NCI-H187 (cell line): ENCODE measurements at regions not wholly inside any gene's neighbourhood (a gene's known extent, or its start where the extent isn't known, plus 50 kb on each side); places are given as distances from the start of the nearest gene placed in this dataset.

ENCODE experiments used
- DNase-seq, 2 experiments: peaks; one replicate each; lab custom pipeline; 2025; lab: John Stamatoyannopoulos, UW

DNA sequence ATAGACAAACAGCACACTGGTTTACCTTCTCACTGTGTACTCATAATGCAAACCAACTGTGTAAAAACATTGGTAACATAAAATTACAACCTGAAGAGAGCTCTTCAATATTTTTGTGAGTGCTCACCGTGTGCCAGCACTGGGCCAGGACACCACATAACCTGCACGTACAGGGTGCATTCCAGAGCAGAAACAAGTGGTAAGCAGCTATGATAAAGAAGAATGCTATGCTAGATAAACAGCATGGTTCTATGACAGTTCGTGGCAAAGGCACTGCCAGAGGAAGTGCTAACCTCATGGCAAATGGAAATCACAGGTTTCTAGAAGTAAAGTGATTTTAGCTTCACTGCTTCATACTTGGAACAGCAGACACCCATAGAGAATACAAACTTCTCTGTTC lies 343.5 kb downstream of the MTX2 start:
- DNase-seq, result no peak

DNA sequence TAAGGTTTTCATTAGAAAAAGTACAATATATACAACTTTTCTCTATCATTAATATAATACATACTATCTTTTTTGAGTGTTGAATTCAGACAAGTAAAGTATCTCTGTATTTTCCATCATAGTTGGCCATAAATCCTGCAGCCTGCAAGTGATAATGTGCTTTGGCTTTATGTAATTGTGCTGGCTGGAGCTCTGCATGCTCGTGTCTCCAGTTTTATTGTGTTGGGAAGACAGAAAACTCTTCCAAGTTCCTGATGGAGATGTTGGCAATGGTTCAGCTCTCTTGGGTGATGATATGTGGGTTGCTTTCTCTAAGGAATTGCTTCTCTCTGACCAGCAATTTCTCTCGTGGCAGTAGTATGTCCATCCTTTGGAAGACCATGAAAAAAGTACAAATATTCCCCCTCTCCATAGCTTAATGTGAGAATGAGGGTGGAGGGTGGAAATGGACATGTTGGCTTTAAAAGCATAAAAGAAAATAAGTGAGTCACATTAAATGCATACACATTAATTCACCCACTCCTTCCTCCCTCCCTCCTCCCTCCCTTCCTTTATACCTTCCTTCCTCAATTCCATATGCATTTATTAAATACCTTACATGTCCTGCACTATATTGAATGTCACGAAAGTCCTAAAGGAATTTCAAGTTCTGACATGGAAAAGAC lies 344.2 kb downstream of the MTX2 start:
- no peak for DNase-seq

DNA sequence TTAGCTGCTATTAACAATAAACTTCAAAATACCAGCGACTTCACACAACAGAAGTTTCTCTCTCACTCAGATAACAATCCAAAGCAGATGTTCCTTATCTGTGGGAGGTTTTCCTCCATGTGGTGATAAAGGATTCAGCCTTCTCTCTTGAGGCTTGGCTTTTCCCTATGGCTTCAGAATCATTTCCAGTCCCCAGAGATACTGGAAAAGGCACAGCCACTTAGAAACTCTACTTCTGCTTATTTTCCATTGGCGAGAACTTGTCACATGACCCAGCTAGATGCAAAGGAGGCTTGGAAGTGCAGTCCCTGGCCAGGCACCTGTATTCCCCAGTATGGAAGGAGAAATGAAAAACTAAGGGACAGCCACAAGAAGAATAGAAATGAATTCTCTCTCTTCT lies 344.8 kb downstream of the MTX2 start:
- no peak for DNase-seq

DNA sequence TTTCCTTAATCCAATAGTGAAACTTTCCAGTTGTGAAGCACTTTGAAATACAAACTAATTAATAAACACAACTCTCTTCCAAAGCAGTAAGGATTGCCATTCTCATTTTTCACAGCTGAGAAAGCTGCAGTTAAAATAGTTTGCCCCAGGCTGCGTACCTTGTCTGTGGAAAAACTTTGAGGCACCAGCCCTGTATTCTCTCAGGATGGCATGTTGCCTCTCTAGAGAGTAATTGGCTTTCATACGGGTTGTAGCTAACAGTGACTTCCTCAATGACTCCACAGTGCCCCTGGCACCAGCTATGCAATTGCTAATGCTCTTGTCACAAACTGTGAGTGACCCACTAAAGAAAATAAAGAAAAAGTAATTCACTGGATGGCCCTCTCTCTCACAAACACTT lies 345.7 kb downstream of the MTX2 start:
- DNase-seq, result no peak

DNA sequence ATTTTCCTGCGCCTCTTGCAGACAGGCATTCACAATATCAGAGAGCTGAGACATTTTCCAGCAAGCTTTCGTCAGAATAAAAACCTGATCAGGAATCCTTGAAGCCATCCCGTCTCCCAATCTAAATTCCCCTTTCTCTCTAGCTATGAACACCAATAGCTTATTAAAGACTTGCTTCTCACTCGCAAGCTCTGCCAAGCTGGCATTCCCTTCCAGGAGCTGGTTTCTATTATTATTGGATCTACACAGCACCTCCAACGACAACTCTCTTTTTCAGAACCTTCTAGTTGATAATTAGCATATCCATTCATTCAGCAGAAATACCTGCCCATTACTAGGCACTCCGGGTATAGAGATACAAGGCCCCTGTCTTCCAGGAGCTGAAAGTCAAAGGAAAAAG lies 350.3 kb downstream of the MTX2 start:
- no peak for DNase-seq

DNA sequence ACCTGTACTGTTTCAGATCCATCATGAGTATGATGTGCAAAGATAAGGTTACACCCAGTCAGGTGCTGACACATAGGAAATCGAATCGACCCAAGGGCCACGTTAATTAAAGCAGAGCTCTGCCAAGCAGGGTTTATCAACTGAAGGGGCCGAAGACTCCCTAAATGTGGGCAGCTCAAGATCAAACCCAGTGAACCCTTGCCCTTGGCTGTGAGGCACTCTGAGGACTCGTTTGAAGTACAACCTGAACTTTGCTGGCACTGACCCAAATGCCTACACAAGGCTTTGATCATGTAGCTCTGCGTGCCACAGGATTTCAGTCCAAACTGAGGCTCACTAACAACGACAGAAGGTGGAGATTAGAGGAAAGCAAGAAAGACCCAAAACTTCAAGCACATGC lies 352.1 kb downstream of the MTX2 start:
- DNase-seq, result no peak

DNA sequence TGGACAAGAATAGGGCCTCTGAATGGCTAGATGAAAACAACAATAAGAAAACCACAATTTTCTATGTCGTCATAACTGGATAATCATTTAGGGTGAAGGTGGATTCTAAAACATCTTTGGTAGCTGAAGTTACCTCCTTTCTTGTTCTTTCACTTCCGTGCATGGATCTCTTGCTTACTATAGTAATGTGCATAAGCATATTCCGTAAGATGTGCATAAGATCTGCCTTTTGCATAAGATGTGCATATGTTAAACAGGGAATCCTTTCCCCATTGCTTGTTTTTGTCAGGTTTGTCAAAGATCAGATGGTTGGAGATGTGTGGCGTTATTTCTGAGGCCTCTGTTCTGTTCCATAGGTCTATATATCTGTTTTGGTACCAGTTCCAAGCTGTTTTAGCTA lies 353.6 kb downstream of the MTX2 start:
- DNase-seq, result no peak

DNA sequence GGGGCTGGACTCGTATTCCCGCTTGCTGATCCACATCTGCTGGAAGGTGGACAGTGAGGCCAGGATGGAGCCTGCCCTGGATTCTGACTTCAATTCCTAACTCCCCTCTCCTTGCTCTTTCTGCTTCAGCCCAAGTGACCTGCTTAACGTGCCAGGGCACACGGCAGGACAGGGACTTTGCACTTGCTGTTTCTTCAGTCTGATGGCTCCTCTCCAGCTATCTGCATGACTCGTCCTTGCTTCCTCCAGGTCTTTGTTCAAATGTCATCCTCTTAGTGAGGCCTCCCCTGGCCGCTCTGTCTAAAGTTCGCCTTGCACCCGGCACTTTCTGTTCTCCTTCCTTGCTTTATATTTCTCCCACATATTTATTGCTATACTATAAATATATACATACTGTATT lies 357.6 kb downstream of the MTX2 start:
- DNase-seq, result no peak

DNA sequence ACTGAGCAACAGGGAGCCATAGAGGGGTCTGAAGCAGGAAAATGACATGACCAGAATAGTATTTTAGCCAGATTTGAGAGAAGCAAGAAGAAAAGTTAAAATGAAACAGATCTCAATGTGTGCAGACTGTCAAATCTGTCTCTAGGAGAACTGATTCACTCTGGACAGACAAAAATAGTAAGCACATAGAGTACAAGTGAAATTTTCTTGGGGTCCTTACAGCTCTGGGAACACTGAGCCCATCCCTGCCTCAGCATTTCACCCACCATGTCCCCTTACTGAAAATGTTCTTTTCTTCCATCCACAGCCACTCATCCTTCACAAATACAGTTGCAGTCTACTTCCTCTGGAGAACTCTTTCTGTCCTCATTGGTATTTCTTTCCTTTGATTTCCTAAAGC lies 359.2 kb downstream of the MTX2 start:
- no peak for DNase-seq

DNA sequence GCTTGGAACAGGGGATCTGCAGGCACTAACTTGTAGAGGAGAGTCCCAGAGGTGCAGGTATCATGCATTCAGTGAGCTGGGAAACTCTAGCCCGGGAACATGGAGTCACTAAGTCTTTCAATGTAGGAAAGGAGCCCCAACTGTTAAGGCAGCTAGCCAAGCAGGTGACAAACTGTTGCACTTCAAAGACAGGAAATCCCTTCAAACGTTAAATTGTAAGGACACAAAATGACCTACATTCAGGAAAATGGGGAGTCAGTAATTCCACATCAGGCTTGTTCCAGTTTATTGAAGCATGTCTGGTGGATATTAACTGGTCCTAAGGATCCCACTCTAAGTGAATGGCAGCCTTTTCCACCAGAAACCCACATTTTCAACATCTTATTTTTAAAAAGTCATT lies 364.5 kb downstream of the MTX2 start:
- no peak for DNase-seq

DNA sequence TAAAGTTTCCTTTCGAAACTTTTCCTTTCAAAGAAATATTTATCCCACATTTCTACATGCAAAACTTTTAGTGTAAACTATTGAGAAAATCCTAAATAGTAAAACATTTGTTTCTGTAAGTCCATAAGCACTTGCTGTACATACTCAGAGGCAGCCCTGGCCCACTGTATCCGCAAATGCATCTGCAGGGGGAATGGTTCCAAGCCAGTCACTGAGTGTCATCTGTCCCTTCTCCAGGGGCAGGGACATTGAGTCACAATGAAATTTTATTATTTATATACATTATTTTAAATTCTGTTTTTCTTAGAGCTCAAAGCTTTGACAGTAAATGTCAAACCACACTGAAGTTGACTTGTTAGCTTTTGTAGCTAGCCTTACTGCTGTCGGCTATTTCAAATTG lies 367.2 kb downstream of the MTX2 start:
- no peak for DNase-seq

DNA sequence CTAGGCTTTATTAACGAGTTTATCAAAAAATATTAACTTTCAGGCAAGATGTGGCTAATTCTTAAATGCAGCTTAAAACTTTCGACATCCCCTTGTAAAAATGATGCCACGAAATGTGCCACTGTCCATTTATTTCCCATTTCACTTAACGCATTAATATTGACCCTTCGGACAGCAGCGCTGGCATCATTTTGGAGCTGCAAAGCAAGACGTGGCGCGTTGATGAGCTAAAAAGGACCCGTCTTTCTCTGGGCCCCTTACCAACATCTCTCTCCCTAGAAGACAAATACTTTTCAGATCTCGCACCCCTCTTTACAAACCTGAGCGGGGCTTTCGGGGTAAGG lies 367.9 kb downstream of the MTX2 start:
- no peak for DNase-seq

DNA sequence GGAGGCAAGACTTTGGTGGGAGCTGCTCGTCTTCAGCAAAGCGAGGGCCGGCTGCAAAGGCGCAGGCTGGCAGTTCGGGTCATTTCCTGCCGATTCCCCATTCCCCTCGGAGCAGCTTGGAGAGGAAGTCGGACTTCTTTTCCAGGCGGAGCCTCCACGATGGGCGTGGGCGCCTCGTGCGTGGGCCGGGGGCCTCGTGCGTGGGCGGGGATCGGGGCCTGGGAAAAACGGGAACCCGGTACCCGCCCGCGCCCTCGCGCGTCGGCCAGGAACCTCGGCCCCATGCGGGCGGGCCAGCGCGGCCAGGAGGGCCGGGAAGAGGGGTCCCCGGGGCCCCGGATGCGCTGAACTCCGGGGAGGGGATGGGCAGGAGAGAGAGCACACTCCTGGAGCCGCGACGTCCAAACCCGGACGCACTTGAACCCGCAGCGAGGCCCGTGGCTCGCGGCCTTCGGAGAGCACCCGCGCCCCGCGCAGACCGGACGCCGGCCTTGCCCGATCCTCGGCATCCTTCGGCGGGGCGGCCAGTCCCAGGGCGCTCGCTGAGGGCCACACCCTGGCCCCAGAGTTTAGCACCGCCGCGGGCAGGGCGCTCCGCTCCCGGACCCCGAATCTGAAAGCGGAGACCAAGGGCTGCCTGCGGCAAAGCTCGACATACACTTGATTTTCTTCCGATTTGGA lies 368.4 kb downstream of the MTX2 start:
- DNase-seq, result no peak

DNA sequence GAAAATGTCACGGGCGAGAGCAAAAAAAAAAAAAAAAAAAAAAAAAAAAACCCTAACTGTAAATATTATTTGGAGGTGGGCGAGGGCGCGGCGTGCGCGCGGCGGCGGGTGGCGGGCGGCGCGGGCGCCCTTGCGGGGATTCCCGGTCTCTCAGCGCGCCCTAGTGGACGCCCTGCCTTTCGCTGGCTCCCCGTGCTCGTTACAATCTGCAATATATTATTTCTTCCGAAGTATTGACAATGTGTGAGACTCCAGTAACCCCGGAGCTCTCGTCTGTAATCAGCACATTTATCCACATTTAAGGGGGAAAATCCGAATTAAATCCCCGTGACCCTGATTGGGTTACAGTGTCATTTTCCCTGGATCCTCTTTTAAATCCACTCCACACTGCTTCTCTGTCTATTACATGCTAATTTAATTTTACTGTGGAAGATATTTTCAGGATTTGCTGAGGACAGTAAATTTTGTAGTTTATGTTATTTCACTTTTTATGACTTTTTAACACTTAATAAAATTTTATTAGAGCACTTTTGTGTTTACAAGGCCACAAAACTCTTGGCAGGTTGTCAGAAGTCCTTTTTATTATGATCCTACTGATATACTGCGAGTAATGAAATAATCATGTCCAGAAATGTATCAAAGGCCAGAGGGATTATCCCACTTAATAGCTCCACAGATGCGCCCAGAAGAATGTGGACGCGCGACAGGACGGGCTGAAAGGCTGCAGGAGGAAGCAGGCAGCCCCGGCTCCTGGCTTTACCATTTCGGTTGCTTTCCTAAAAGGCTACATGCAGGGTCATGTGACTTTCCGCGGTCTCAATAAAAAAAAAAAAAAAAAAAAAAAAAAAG lies 369.1 kb downstream of the MTX2 start:
- peak; percentile 20 to 27 for DNase-seq

DNA sequence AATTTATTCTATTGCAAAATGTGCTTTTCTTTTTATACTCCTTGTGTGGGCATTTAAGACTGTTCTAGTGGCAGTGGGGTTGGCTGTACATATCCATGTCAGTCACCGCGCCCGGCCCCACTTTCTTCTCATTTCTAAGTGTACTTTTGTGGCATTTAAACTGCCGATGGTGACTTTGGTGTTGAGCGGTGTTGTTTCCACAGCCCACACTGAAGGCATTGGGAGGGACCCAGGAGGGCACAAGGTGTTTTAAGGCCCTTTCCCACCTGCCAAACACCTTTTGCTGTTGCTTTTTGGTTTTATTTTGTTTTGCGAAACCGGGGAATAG lies 369.7 kb downstream of the MTX2 start:
- no peak for DNase-seq

DNA sequence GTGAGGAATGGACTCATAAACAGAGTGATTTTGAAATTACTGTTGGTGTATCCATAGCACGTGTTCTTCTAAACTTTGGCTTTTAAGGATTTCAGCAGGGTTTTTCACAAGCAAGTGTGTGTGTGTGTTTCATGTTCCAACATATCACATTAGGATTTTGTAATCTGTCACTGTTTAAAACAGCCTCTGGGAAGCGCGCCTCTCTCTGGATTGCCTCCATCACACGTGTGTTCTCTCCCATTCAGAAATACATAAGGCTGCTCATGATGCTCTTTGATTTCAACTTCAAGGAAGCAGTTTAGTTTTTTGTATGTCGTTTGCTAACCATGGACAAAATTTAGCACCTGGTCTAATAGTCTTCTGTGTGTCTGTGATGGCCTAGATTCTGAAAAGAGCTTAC lies 370.4 kb downstream of the MTX2 start:
- no peak for DNase-seq

DNA sequence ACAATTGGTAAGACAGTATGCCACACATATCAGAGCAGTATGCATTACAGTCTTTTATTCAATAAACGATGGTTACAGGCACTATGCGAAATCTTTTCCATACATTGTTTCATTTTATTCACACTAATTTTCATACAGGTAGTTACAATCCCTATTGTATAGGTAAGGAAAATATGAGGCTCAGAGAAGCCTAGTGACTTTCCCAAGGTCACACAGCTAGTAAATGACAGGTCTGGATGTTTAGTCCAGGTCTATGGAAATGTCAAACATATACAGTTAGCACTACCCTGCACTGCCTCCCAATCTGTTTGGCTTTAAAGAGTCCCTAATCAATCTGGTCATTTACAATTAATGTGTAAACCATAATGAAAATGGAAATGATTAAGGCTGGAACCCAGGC lies 372.2 kb downstream of the MTX2 start:
- no peak for DNase-seq

DNA sequence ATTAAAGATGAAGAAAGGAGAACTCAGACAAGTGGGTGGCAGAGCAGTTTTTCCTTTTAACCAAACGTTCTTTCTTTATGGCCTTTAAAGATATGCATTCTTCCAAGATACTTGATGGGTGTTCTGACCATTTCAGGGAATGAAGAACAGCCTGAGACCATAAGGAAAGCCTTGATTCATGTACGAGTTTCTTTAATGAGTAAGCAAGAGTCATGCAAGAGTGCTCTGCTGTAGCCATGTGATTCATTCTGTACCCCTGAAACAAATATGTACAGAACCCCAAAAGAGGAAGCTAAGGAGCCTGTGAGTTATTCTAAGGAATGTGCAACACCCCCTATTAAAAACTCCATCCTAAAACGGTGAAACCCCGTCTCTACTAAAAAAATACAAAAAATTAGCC lies 372.8 kb downstream of the MTX2 start:
- no peak for DNase-seq

DNA sequence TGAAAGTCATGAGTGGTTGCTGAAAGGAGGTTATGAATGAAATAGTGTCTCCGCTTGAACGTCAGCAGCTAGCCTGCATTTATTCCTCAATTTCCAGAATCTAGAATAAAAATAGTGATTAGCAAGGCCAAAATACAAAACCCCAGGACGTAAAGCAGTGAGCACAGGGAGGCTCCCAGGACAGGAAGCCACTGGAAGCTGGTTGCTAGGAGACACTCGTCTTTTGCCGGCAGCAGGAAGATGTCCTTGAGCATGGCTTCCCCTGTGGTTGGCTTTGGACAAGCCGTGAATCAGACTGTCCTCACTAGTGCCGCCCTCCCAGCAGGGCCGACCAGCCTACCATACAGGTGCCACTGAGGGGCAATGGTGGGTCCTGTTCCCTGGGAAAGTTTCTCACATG lies 374.4 kb downstream of the MTX2 start:
- peak; percentile 12 to 32 for DNase-seq

DNA sequence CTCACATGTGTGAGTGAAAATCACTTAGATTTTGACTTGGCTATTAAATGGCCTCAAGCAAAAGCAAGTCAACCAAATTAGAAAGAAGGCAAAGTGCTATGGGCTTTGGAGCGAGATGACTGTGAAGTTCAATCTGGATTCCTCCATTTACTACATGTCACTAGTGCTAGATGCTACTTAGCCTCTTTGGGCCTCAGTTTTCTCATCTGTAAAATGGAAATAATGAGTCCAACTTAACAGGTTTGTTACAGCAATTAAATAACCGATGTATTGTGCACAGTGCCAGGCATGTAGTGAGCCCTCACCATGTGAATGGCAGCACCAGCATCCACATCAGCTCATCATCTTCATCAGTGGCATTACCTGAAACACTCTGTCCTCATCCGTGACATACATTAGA lies 376.3 kb downstream of the MTX2 start:
- DNase-seq, result no peak

DNA sequence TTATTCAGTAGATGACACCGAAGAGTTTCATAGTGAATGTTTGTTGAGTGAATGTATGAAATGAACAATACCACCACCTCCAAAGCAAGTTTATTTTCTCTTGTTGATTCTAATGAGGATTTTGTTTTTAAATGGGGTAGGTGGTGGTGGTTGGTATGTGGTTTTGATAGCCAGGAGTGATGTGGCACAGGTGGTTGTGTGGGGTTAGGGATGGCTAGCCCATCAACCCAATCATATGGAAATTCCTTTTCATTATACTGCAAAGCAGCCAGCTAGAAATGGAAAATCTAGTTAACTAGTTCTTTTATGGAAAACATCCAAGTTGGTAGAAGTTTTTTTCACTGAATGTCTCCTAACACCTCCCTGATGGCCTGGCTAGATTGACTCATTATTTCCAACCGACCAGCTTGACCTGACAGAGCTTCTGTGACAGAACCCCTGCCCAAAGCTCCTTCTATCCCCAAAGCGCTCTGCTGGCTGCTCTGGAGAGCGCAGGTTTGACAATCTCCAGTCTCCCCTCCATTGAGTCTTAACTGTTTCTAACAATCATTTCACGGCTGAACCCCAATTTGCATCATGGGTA lies 376.9 kb downstream of the MTX2 start:
- no peak for DNase-seq

DNA sequence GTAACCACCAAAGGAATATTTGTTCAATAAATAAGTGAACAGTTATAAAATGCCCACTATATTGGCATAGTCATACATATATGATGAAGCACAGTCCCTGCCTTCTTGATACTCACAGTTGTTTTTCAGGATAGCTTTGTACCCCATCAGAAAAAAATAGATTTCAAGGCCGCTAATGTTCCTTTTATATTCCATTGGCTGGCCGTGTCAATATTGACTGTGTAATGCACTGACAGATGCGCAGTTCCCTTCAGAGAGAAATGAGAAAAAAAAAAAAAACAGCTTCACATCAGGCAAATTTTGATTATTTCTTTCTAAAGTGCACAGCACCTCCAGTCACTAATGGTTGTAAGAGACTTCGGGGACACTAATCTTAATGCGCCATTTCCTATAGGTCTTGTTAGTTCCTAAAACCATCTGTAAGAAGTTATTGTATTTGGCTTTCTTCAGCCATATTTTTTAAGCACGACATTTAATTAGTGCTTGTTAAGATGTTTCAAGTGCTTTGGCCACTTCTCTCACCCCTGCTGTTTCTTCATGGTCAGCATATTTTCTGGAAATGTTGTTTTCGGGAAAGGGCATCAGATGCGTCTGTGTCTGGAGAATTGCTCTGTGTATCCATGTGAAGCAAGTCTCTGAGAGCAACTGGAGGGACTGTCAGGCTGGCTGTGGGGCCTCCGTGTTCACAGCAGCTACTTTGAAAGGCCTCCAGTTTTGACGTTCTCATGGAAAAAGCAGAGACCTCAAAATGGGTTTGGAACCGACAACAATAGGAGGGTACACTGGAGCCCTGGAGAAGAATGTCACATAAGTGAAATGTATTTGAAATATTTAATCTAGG lies 378.3 kb downstream of the MTX2 start:
- DNase-seq, result no peak
